HG02884 (cell line): ENCODE measurements at regions not wholly inside any gene's neighbourhood (a gene's known extent, or its start where the extent isn't known, plus 50 kb on each side); places are given as distances from the start of the nearest gene placed in this dataset.

Experiments used
- ATAC-seq: cut with Tn5 transposase; IDR thresholded peaks from one replicate; pipeline ENCODE4 v1.9.1; 2021; ENCODE audit warnings: mild to moderate bottlenecking, moderate library complexity; ENCODE audit not compliant: unreplicated experiment

DNA sequence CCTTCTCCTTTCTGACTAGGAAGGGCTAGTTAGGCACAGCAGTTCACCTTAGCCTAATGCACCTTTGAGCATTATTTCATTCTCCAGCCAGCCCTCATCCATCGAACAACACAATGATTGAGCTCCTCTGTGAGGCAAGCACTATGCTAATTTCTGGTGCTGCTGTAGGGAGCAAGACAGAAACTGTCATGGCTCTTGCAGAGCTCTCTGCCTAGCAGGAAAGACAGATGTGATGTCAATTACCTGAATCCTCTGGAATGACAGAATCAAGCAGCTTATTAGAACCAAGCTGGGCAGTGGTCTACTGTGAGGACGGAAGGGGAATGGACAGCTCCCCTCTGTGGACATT, 256.1 kb upstream of the NOCT start:
- ATAC-seq: no peak

DNA sequence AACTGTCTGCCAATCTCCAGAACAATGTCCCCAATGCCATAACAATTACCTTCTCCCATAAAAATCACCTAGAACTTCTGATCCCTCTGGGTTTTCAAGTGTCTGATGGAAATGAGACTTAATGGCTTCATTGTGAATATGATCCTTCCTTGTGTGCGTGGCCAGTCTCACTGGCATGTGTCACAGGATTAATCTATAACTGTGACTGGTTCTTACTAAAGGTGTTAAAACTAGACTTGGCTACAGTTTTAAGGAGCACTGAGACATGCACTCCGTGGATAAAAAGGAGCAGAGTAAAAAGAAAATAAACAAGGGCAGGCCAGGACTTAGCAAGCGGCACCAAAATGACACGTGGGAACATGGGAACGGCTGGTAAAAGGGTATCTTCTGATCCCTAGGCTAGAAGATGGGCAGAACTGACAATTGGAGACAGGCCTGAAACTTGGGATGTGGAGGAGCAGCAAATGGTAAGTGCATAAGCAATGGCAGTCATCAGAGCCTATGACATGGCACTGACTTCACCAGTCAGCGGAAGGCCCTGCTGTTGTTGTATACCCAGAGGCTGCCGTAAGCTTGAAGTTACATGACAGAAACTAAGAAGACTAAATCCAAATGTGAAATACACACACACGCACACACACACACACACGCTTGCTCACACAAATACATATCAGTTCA, 256.6 kb upstream of the NOCT start:
- no peak for ATAC-seq

- ATAC-seq: no peak
These were observed 257.4 kb upstream of the NOCT start for GRCh38 chr4:138758196-138758595.

DNA sequence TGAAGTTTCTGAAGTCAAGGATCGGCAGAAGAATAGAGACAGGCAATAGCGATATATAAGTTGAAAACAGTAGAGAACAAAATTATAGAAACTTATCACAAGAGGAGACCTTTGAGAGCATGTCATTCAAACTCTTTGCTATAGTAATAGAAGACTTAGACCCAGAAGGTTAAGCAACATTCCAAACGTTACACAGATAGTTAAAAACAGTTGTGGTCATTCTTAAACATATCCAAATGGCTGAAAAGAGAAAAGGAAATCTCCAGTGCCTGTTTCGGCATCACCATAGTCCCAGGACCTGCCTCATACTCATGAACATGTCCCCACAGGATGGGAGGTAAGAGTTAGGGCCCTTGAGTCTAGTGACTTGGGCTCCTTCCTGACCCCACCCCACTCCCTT, 258.1 kb upstream of the NOCT start:
- no peak for ATAC-seq

DNA sequence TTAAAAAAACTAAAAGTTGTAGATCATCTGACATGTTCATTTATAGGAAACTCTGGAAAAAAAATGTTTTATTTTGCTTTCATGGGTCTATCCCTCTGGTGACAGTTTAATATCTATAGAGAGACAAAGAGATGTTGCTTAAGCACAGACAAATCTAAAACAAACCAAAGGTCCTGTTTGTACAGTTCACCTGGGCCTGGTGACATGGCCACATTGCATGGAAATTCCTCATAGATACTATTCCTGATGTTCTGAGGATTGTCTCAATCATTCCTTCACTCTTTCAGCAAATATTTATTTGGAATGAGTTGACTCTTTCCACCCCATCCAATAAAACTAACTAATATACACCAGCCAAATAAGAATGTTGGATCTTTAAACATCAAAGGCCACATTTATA, 259.1 kb upstream of the NOCT start:
- no peak for ATAC-seq

GRCh38 chr4:138751309-138751708, 264.3 kb upstream of the NOCT start:
- no peak for ATAC-seq

- no peak for ATAC-seq
These were observed 266.3 kb upstream of the NOCT start for GRCh38 chr4:138749303-138749702.

- no peak for ATAC-seq
These were observed 273.7 kb upstream of the NOCT start for GRCh38 chr4:138741766-138742377.

DNA sequence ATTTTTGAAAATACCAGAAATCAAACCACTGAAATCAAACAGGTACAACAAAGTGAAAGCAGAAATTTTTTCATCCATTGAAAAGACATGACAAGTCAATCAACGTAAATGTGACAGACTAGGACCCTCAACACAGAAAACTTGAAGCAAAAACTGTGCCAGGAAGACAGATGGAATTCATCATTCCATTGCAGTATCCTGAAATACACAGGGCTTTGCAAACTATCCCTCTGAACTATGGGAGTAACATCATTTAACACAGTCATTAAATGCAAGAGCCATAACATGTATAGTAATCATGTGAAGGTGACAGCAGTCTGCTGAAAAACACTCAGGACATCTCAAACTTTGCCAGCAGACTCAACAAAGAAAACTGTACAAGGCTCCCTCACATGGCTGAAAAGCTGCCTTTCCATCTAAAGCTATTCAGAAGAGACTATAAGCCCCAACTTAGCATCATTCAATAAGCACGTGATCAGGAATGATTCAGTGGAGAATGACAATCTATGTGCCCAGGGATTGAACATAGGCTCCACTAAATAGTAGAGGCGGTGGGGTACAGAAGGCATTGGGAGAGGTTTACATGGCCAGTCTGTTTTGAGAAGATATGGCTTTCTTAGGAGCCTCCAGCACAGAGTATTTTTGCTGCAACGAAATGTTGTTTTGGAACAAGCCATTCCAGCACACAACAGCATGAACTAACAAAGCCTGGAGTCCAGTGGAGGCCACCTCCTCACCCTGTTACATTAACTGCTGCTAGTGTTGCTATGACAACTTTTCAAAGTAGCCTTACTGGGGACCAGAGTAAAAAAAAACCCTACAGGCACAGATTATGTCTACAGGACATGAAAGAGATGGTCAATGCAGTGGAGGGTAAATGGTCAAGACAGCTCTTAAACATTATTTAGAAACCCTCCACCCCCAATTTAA, 274.5 kb upstream of the NOCT start:
- no peak for ATAC-seq

GRCh38 chr4:138736362-138736761, 279.2 kb upstream of the NOCT start:
- ATAC-seq: no peak

DNA sequence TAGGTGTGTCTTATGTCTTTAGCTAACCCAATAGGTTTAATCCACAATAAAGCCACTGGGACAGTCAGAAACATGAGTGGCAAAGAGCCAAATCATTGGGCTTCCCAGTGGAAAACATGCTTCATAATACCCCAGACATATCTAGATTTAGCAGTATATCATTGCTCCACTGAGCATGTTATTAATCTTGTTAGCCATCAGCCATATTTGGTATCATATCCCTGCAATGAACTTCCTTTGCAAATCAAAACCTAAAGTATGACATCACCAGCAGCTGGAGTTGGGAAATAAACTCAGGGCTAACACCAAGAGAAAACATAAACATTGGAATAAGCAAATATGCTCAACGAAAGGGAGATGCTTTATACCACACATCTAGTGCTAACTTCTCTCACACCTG, 280.8 kb upstream of the NOCT start:
- ATAC-seq: no peak

DNA sequence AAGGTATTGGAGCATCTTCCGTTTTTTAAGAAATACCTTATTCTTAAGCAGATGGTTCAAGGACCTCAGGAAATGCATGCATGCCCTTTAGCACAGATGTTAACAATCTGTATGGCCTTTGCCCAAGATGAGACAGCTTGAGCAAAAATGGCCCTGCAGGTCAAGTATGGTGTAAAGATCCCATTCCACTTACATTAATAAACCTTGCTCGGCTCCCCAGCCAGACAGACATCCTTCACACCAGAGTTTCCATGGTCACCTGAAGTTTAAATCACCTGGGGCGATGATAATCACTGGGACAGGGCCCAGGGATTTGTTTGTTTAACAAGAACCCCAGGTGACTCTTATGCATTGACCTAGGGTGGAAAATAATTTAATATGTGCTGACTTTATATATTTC, 287.0 kb upstream of the NOCT start:
- no peak for ATAC-seq

- no peak for ATAC-seq
These were observed 287.9 kb upstream of the NOCT start for GRCh38 chr4:138727731-138728130.

DNA sequence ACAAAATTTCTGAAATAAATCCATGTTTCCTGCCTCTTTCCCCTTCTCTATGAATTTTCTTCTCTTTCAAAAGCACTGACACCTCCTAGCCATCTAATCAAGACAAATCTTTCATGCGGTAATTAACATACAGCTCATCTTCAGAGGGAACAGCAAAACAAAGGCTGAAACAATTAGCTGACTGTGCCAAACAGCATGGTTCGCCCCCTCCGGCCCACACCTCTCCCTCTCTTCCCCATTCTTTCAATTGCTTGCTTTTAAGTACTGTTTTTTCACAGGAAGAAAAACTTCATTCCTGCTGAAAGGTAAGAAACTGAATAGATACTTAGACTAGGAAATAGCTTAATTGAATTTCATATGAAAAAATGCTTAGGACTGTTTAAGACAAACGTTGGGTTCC, 291.1 kb upstream of the NOCT start:
- no peak for ATAC-seq

GRCh38 chr4:138716559-138717335, 298.8 kb upstream of the NOCT start:
- ATAC-seq: no peak

DNA sequence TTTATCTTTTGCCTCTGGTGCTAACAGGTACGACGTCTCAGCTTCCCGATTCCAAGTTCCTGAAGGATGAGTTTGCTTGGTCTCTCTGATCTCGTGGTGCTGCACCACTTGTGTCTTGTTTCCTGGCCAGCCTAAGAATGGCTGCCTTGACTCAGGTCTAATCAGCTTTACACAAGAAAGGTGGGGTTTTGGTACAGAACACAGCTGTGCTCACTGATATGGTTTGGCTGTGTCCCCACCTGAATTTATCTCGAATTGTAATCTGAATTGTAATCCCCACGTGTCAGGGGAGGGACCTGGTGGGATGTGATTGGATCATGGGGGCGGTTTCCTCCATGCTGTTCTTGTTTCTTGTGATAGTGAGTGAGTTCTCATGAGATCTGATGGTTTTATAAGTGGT, 305.3 kb upstream of the NOCT start:
- ATAC-seq: no peak

- ATAC-seq: no peak
These were observed 305.7 kb upstream of the NOCT start for GRCh38 chr4:138709859-138710258.

DNA sequence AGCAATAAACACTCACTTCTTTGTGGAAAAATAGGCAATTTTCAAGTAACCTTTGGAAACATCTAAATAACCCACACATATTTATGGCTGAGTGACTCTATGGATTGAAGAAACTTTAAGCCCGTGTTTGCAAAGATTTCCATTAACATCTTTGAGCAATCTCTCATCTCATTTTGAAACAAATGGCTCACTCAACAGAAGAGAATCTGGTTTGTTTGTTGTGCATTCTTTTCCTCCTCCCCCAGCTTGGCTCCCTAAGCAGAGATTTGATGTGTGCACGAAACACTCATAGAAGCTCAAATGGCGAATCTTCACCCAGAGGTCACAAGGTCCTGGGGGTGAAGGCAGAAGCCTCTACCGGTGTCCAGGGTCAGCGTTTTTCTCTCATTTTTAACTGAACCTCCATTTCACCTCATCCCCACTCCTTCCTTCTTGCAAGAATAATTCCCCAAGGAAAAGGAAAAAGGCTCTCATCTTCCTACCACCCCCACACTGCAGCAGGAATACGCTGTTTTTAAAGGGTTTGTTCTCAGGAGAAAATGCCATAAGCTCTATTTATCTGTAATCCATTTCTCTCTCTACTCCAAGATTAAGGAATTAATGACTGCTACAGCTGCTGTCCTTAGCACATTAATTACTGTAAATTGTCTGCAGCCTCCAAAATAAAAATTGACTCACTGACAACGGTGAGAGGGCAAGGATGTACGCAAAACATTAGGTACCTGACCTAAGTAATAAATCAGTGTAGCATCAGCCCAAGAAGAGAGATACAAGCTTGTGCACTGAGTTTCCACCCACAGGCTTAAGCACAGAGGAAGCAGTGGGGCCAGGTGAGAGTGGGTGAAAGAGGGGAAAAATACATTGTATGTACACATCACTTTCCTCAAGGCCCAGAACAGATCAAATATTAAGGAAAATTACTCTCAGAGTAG, 307.6 kb upstream of the NOCT start:
- ATAC-seq: no peak

GRCh38 chr4:138706201-138706600, 309.4 kb upstream of the NOCT start:
- ATAC-seq: no peak

DNA sequence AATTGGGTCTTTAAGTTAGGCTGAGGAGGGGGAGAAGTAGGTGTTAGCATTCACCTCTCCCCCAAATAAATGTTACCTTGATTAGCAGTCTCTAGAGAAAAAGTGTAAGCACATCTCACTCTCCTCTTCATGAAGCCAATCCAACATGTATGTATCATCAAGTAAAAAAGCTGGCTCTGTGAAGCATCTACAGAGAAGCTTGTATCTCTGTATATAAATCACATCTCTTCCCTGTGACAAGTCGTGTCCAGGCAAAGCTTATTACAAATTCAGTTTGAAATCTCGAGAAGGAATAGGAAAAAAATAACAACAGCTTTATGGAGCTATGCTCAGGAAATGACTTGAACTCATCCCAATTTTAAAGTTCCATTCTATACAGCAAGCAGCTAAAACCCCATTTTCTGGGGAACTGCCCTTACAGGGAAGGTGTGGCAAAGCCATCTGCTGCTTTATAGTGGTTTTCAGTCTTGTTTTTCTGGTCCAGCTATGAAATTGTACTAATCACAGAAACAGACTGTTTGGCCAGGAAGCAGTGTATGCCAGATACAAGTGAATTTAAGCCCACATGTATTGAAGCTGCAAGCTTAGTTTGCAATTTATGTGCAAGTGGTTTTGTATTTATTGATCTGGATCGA, 313.3 kb upstream of the NOCT start:
- no peak for ATAC-seq
